H9 (cell line): ENCODE measurements at regions not wholly inside any gene's neighbourhood (a gene's known extent, or its start where the extent isn't known, plus 50 kb on each side); places are given as distances from the start of the nearest gene placed in this dataset.

ENCODE experiments used
- DNase-seq: peaks from one replicate; pipeline ENCODE4 v3.0.0-alpha.2; 2017
- H2AFZ ChIP-seq: one replicate; pipeline ENCODE4 v1.6.1; 2013; ENCODE audit warnings: mild to moderate bottlenecking, low read length, control low read depth, moderate library complexity
- H2AK5ac ChIP-seq: 2 replicates; pipeline ENCODE4 v1.6.1; 2013; ENCODE audit warnings: low read length, control low read depth, mixed read lengths; ENCODE audit not compliant: insufficient read length
- H2BK120ac ChIP-seq: one replicate; pipeline ENCODE4 v1.6.1; 2013; ENCODE audit warnings: low read depth, mild to moderate bottlenecking, low read length, control low read depth, inconsistent platforms; ENCODE audit not compliant: poor library complexity, severe bottlenecking
- H2BK12ac ChIP-seq: 2 replicates; pipeline ENCODE4 v1.6.1; 2013; ENCODE audit warnings: low read length, control low read depth, mixed read lengths, low read depth; ENCODE audit not compliant: insufficient read length
- H2BK15ac ChIP-seq: 2 replicates; pipeline ENCODE4 v1.6.1; 2013; ENCODE audit warnings: low read depth, low read length, control low read depth
- H2BK20ac ChIP-seq: one replicate; pipeline ENCODE4 v1.6.1; 2013; ENCODE audit warnings: low read depth, mild to moderate bottlenecking, low read length, control low read depth, inconsistent platforms; ENCODE audit not compliant: poor library complexity, severe bottlenecking
- H2BK5ac ChIP-seq: 2 replicates; pipeline ENCODE4 v1.6.1; 2013; ENCODE audit warnings: low read length, control low read depth, mixed read lengths; ENCODE audit not compliant: insufficient read length
- H3K14ac ChIP-seq: 2 replicates; pipeline ENCODE4 v1.6.1; 2013; ENCODE audit warnings: low read length, control low read depth; ENCODE audit not compliant: insufficient read depth
- H3K18ac ChIP-seq: 2 replicates; pipeline ENCODE4 v1.6.1; 2013; ENCODE audit warnings: low read depth, mild to moderate bottlenecking, mixed read lengths, low read length, control low read depth; ENCODE audit not compliant: insufficient read length
- H3K23ac ChIP-seq: 2 replicates; pipeline ENCODE4 v1.6.1; 2013; ENCODE audit warnings: low read length, control low read depth, mixed read lengths, low read depth; ENCODE audit not compliant: insufficient read length
- H3K23me2 ChIP-seq: 2 replicates; pipeline ENCODE4 v1.6.1; 2013; ENCODE audit warnings: low read depth, mild to moderate bottlenecking, mixed read lengths, low read length, control low read depth; ENCODE audit not compliant: insufficient read length, poor library complexity, severe bottlenecking
- H3K27ac ChIP-seq: 2 replicates; pipeline ENCODE4 v1.5.1; 2013; ENCODE audit warnings: low read length, control low read depth, mixed read lengths, low read depth; ENCODE audit not compliant: insufficient read length
- H3K27me3 ChIP-seq: 2 replicates; pipeline ENCODE4 v1.6.1; 2013; ENCODE audit warnings: low read length, control low read depth, inconsistent platforms; ENCODE audit not compliant: insufficient read depth
- H3K4ac ChIP-seq: 2 replicates; pipeline ENCODE4 v1.6.1; 2013; ENCODE audit warnings: low read depth, mild to moderate bottlenecking, control low read depth, inconsistent platforms, low read length, moderate library complexity
- H3K4me1 ChIP-seq: 2 replicates; pipeline ENCODE4 v1.6.1; 2013; ENCODE audit warnings: low read length, control low read depth, inconsistent platforms; ENCODE audit not compliant: insufficient read depth
- H3K4me2 ChIP-seq: 2 replicates; pipeline ENCODE4 v1.6.1; 2013; ENCODE audit warnings: low read length, control low read depth, mixed read lengths; ENCODE audit not compliant: insufficient read length, insufficient read depth
- H3K56ac ChIP-seq: 2 replicates; pipeline ENCODE4 v1.6.1; 2013; ENCODE audit warnings: low read depth, mild to moderate bottlenecking, mixed read lengths, low read length, control low read depth; ENCODE audit not compliant: insufficient read length
- H3K79me1 ChIP-seq: 2 replicates; pipeline ENCODE4 v1.6.1; 2013; ENCODE audit warnings: low read depth, mild to moderate bottlenecking, moderate library complexity, low read length, control low read depth, inconsistent platforms; ENCODE audit not compliant: insufficient read depth, poor library complexity, severe bottlenecking
- H3K79me2 ChIP-seq: 2 replicates; pipeline ENCODE4 v1.6.1; 2013; ENCODE audit warnings: low read length, control low read depth, inconsistent platforms; ENCODE audit not compliant: insufficient read depth
- H3K9ac ChIP-seq: 2 replicates; pipeline ENCODE4 v1.6.1; 2013; ENCODE audit warnings: low read length, control low read depth, mixed read lengths; ENCODE audit not compliant: insufficient read length; ENCODE audit errors: extremely low read depth
- H3K9me3 ChIP-seq: one replicate; pipeline ENCODE4 v1.6.1; 2013; ENCODE audit warnings: low read depth, low read length, inconsistent platforms; ENCODE audit not compliant: control insufficient read depth
- H3T11ph ChIP-seq: one replicate; pipeline ENCODE4 v1.6.1; 2013; ENCODE audit warnings: mild to moderate bottlenecking, low read length, control low read depth, inconsistent platforms
- H4K20me1 ChIP-seq: one replicate; pipeline ENCODE4 v1.6.1; 2013; ENCODE audit not compliant: control insufficient read depth, insufficient read length, insufficient read depth
- H4K5ac ChIP-seq: 2 replicates; pipeline ENCODE4 v1.6.1; 2013; ENCODE audit warnings: low read depth, mild to moderate bottlenecking, mixed read lengths, low read length, control low read depth; ENCODE audit not compliant: insufficient read length
- H4K8ac ChIP-seq: replicated peaks from 2 replicates; pipeline ENCODE4 v1.6.1; 2013; ENCODE audit warnings: low read length, control low read depth, mixed read lengths, low read depth; ENCODE audit not compliant: insufficient read length
- H4K91ac ChIP-seq: 2 replicates; pipeline ENCODE4 v1.6.1; 2013; ENCODE audit warnings: low read depth, mild to moderate bottlenecking, moderate library complexity, mixed read lengths, low read length, control low read depth; ENCODE audit not compliant: insufficient read length
- H3K27ac Mint-ChIP-seq, 3 experiments: 2 replicates in 2 of 3; 3 replicates in 1 of 3; pipeline ENCODE4 v1.8.0; 2020 to 2021; ENCODE audit warnings: mixed read lengths in 3 of 3, mild to moderate bottlenecking in 1 of 3, moderate library complexity in 1 of 3
- H3K27me3 Mint-ChIP-seq: 2 replicates; pipeline ENCODE4 v1.8.0; 2021; ENCODE audit warnings: low read depth, mild to moderate bottlenecking, moderate library complexity, mixed read lengths
- H3K36me3 Mint-ChIP-seq, 3 experiments: 2 replicates in 2 of 3; 3 replicates in 1 of 3; pipeline ENCODE4 v1.8.0; 2020 to 2021; ENCODE audit warnings: low read depth in 3 of 3, mixed read lengths in 3 of 3; ENCODE audit not compliant: insufficient read depth in 1 of 3
- H3K4me1 Mint-ChIP-seq, 2 experiments: 2 replicates each; pipeline ENCODE4 v1.8.0; 2020; ENCODE audit warnings: mixed read lengths in 2 of 2
- H3K4me3 Mint-ChIP-seq, 2 experiments: 2 replicates in 1 of 2; 3 replicates in 1 of 2; pipeline ENCODE4 v1.8.0; 2020 to 2021; ENCODE audit warnings: mild to moderate bottlenecking in 2 of 2, mixed read lengths in 2 of 2, moderate library complexity in 1 of 2
- H3K9me3 Mint-ChIP-seq, 2 experiments: 2 replicates in 1 of 2; 3 replicates in 1 of 2; pipeline ENCODE4 v1.8.0; 2020; ENCODE audit warnings: mild to moderate bottlenecking in 2 of 2, mixed read lengths in 2 of 2, moderate library complexity in 1 of 2
- CTCF ChIP-seq: fragments of 200-600 bp; sonication (generic); conservative IDR thresholded peaks from 3 replicates; pipeline ENCODE4 v1.8.0; 2021; ENCODE audit warnings: antibody characterized with exemption, mild to moderate bottlenecking
- WGBS: extraction: QIAGEN DNeasy Blood & Tissue Kit; methylation state at CpG from one replicate; pipeline ENCODE4 v1.1.7; 2013; ENCODE audit warnings: missing lambda C conversion rate, low lambda C conversion rate, mixed read lengths; ENCODE audit not compliant: insufficient read length; ENCODE audit errors: extremely low coverage; 5-methylcytosine and 5-hydroxymethylcytosine counted together

GRCh38 chr11:109745996-109746625 lies 324.1 kb downstream of the C11orf87 start:
- H3K56ac ChIP-seq: no peak overlapping the region
- no peaks in the 10 kb centered on the region for H3K23me2 ChIP-seq
- no peak overlapping the region for H2BK12ac ChIP-seq
- H3K9ac ChIP-seq: no peak overlapping the region
- H2BK120ac ChIP-seq: no peak overlapping the region
- H3K4ac ChIP-seq: no peak overlapping the region
- no peak overlapping the region for H4K8ac ChIP-seq
- WGBS: no CpG with 5 or more reads among the region's 4 CpGs
- no peak overlapping the region for H2BK20ac ChIP-seq
- H3K4me3 Mint-ChIP-seq: no peak overlapping the region
- no peak overlapping the region for H3K23ac ChIP-seq
- no peaks in the 10 kb centered on the region for H3K9me3 Mint-ChIP-seq
- no peaks in the 10 kb centered on the region for H3K9me3 ChIP-seq
- no peak overlapping the region for H2BK5ac ChIP-seq
- H3K79me2 ChIP-seq: no peaks in the 10 kb centered on the region
- H3K27ac Mint-ChIP-seq: no peak overlapping the region
- no peak overlapping the region for H2BK15ac ChIP-seq
- H3T11ph ChIP-seq: no peak overlapping the region
- H3K36me3 Mint-ChIP-seq: no peaks in the 10 kb centered on the region
- H3K27me3 ChIP-seq: no peaks in the 10 kb centered on the region
- no peak overlapping the region for H3K14ac ChIP-seq
- H2AFZ ChIP-seq: no peak overlapping the region
- H3K4me1 Mint-ChIP-seq: no peaks in the 10 kb centered on the region
- DNase-seq: no peak
- H4K91ac ChIP-seq: no peak overlapping the region
- no peak overlapping the region for H3K4me2 ChIP-seq
- H3K18ac ChIP-seq: no peak overlapping the region
- H3K79me1 ChIP-seq: no peaks in the 10 kb centered on the region
- TF ChIP-seq CTCF: no peak
- no peak overlapping the region for H3K27ac ChIP-seq
- no peaks in the 10 kb centered on the region for H4K20me1 ChIP-seq
- H3K4me1 ChIP-seq: no peaks in the 10 kb centered on the region
- no peaks in the 10 kb centered on the region; the same call in 1 of the 2 replicates for H3K27me3 Mint-ChIP-seq
- no peak overlapping the region for H2AK5ac ChIP-seq
- no peak overlapping the region for H4K5ac ChIP-seq
